ENCODE measurements at regions not wholly inside any gene's neighbourhood (a gene's known extent, or its start where the extent isn't known, plus 50 kb on each side); places are given as distances from the start of the nearest gene placed in this dataset.
A peak's percentile ranks its signal among the peaks of the same experiment; 100 is the strongest.

GRCh38 chr15:49737127-49737526 is 116.3 kb downstream of the DTWD1 start:
- no peak overlapping the region for H3K27ac ChIP-seq (ENCODE audit: low read depth in 1 of 3, low read length in 2 of 3)
- peaks cover 0 to 10% (median 4%) of the 10 kb centered on the region in 3 donors for H3K4me1 ChIP-seq (ENCODE audit: control insufficient read depth in 3 of 3, insufficient read depth in 2 of 3, low read depth in 1 of 3, low read length in 2 of 3)
- peaks cover 0 to 2% of the 10 kb centered on the region in 2 donors for H3K9me3 ChIP-seq (ENCODE audit: control insufficient read depth in 2 of 2, insufficient read depth in 1 of 2, low read depth in 1 of 2, low read length in 1 of 2)
- FAIRE-seq (peak; percentile 49), DNase-seq (no peak)
- no peaks in the 10 kb centered on the region for H3K27me3 ChIP-seq (ENCODE audit: control insufficient read depth in 3 of 3, insufficient read depth in 3 of 3, low read length in 3 of 3)
- no peaks in the 10 kb centered on the region for H3K36me3 ChIP-seq (ENCODE audit: control insufficient read depth in 3 of 3, insufficient read depth in 2 of 3, low read depth in 1 of 3, low read length in 3 of 3)
- H3K4me3 ChIP-seq (ENCODE audit: low read depth in 1 of 3, low read length in 3 of 3): no peak overlapping the region

GRCh38 chr15:49741712-49742111 is 120.9 kb downstream of the DTWD1 start:
- DNase-seq: peak in 1 of 2 donors; percentile 66
- Histone ChIP-seq H3K27me3 (ENCODE audit: control insufficient read depth in 3 of 3, insufficient read depth in 3 of 3, low read length in 3 of 3) (no peaks in the 10 kb centered on the region), H3K4me3 (ENCODE audit: low read depth in 1 of 3, low read length in 3 of 3) (no peak overlapping the region), H3K27ac (ENCODE audit: low read depth in 1 of 3, low read length in 2 of 3) (peak overlapping the region in 1 of 3 donors; percentile 67), H3K36me3 (ENCODE audit: control insufficient read depth in 3 of 3, insufficient read depth in 2 of 3, low read depth in 1 of 3, low read length in 3 of 3) (no peaks in the 10 kb centered on the region), H3K9me3 (ENCODE audit: control insufficient read depth in 2 of 2, insufficient read depth in 1 of 2, low read depth in 1 of 2, low read length in 1 of 2) (no peaks in the 10 kb centered on the region), H3K4me1 (ENCODE audit: control insufficient read depth in 3 of 3, insufficient read depth in 2 of 3, low read depth in 1 of 3, low read length in 2 of 3) (no peaks in the 10 kb centered on the region)
- FAIRE-seq: no peak

GRCh38 chr15:49742381-49742780 is 121.5 kb downstream of the DTWD1 start:
- no peaks in the 10 kb centered on the region for H3K9me3 ChIP-seq (ENCODE audit: control insufficient read depth in 2 of 2, insufficient read depth in 1 of 2, low read depth in 1 of 2, low read length in 1 of 2)
- H3K27ac ChIP-seq (ENCODE audit: low read depth in 1 of 3, low read length in 2 of 3): peak overlapping the region in 1 of 3 donors; percentile 67
- 29 to 58% (median 49%) methylated on average over 3 of the region's 3 CpGs for WGBS, 3 donors
- no peaks in the 10 kb centered on the region for H3K4me1 ChIP-seq (ENCODE audit: control insufficient read depth in 3 of 3, insufficient read depth in 2 of 3, low read depth in 1 of 3, low read length in 2 of 3)
- DNase-seq: peak in 1 of 2 donors; percentile 70
- H3K27me3 ChIP-seq (ENCODE audit: control insufficient read depth in 3 of 3, insufficient read depth in 3 of 3, low read length in 3 of 3): no peaks in the 10 kb centered on the region
- no peak overlapping the region for H3K4me3 ChIP-seq (ENCODE audit: low read depth in 1 of 3, low read length in 3 of 3)
- FAIRE-seq: no peak
- H3K36me3 ChIP-seq (ENCODE audit: control insufficient read depth in 3 of 3, insufficient read depth in 2 of 3, low read depth in 1 of 3, low read length in 3 of 3): no peaks in the 10 kb centered on the region

GRCh38 chr15:49747340-49747739 is 126.5 kb downstream of the DTWD1 start:
- Histone ChIP-seq H3K27ac (ENCODE audit: low read depth in 1 of 3, low read length in 2 of 3) (no peak overlapping the region), H3K27me3 (ENCODE audit: control insufficient read depth in 3 of 3, insufficient read depth in 3 of 3, low read length in 3 of 3) (no peaks in the 10 kb centered on the region), H3K4me3 (ENCODE audit: low read depth in 1 of 3, low read length in 3 of 3) (no peak overlapping the region), H3K36me3 (ENCODE audit: control insufficient read depth in 3 of 3, insufficient read depth in 2 of 3, low read depth in 1 of 3, low read length in 3 of 3) (no peaks in the 10 kb centered on the region), H3K9me3 (ENCODE audit: control insufficient read depth in 2 of 2, insufficient read depth in 1 of 2, low read depth in 1 of 2, low read length in 1 of 2) (no peaks in the 10 kb centered on the region), H3K4me1 (ENCODE audit: control insufficient read depth in 3 of 3, insufficient read depth in 2 of 3, low read depth in 1 of 3, low read length in 2 of 3) (no peaks in the 10 kb centered on the region)
- no peak for DNase-seq
- WGBS, 3 donors: 63 to 74% (median 68%) methylated on average over 1 of the region's 1 CpG
- no peak for FAIRE-seq

- no peaks in the 10 kb centered on the region for H3K36me3 ChIP-seq (ENCODE audit: control insufficient read depth in 3 of 3, insufficient read depth in 2 of 3, low read depth in 1 of 3, low read length in 3 of 3)
- 71 to 86% (median 84%) methylated on average over 2 of the region's 2 CpGs for WGBS, 3 donors
- no peaks in the 10 kb centered on the region for H3K9me3 ChIP-seq (ENCODE audit: control insufficient read depth in 2 of 2, insufficient read depth in 1 of 2, low read depth in 1 of 2, low read length in 1 of 2)
- H3K27me3 ChIP-seq (ENCODE audit: control insufficient read depth in 3 of 3, insufficient read depth in 3 of 3, low read length in 3 of 3): no peaks in the 10 kb centered on the region
- DNase-seq: no peak
- no peak overlapping the region for H3K4me3 ChIP-seq (ENCODE audit: low read depth in 1 of 3, low read length in 3 of 3)
- FAIRE-seq: no peak
- H3K4me1 ChIP-seq (ENCODE audit: control insufficient read depth in 3 of 3, insufficient read depth in 2 of 3, low read depth in 1 of 3, low read length in 2 of 3): no peaks in the 10 kb centered on the region
- no peak overlapping the region for H3K27ac ChIP-seq (ENCODE audit: low read depth in 1 of 3, low read length in 2 of 3)
These were observed 127.9 kb downstream of the DTWD1 start for GRCh38 chr15:49748791-49749190.

- Histone ChIP-seq H3K27me3 (ENCODE audit: control insufficient read depth in 3 of 3, insufficient read depth in 3 of 3, low read length in 3 of 3) (no peaks in the 10 kb centered on the region), H3K27ac (ENCODE audit: low read depth in 1 of 3, low read length in 2 of 3) (no peak overlapping the region), H3K36me3 (ENCODE audit: control insufficient read depth in 3 of 3, insufficient read depth in 2 of 3, low read depth in 1 of 3, low read length in 3 of 3) (no peaks in the 10 kb centered on the region), H3K4me1 (ENCODE audit: control insufficient read depth in 3 of 3, insufficient read depth in 2 of 3, low read depth in 1 of 3, low read length in 2 of 3) (no peaks in the 10 kb centered on the region), H3K4me3 (ENCODE audit: low read depth in 1 of 3, low read length in 3 of 3) (no peak overlapping the region), H3K9me3 (ENCODE audit: control insufficient read depth in 2 of 2, insufficient read depth in 1 of 2, low read depth in 1 of 2, low read length in 1 of 2) (no peaks in the 10 kb centered on the region)
- DNase-seq (no peak), FAIRE-seq (no peak)
These were observed 129.7 kb downstream of the DTWD1 start for GRCh38 chr15:49750553-49750952.

GRCh38 chr15:49751191-49751590 is 130.3 kb downstream of the DTWD1 start:
- no peak for DNase-seq
- 52 to 82% (median 65%) methylated on average over 3 of the region's 3 CpGs for WGBS, 3 donors
- Histone ChIP-seq H3K27ac (ENCODE audit: low read depth in 1 of 3, low read length in 2 of 3) (no peak overlapping the region), H3K36me3 (ENCODE audit: control insufficient read depth in 3 of 3, insufficient read depth in 2 of 3, low read depth in 1 of 3, low read length in 3 of 3) (no peaks in the 10 kb centered on the region), H3K27me3 (ENCODE audit: control insufficient read depth in 3 of 3, insufficient read depth in 3 of 3, low read length in 3 of 3) (no peaks in the 10 kb centered on the region), H3K4me1 (ENCODE audit: control insufficient read depth in 3 of 3, insufficient read depth in 2 of 3, low read depth in 1 of 3, low read length in 2 of 3) (no peaks in the 10 kb centered on the region), H3K9me3 (ENCODE audit: control insufficient read depth in 2 of 2, insufficient read depth in 1 of 2, low read depth in 1 of 2, low read length in 1 of 2) (no peaks in the 10 kb centered on the region), H3K4me3 (ENCODE audit: low read depth in 1 of 3, low read length in 3 of 3) (no peak overlapping the region)
- no peak for FAIRE-seq

GRCh38 chr15:49751751-49752150 is 130.9 kb downstream of the DTWD1 start:
- DNase-seq: no peak
- no peak overlapping the region for H3K4me3 ChIP-seq (ENCODE audit: low read depth in 1 of 3, low read length in 3 of 3)
- H3K27me3 ChIP-seq (ENCODE audit: control insufficient read depth in 3 of 3, insufficient read depth in 3 of 3, low read length in 3 of 3): no peaks in the 10 kb centered on the region
- H3K9me3 ChIP-seq (ENCODE audit: control insufficient read depth in 2 of 2, insufficient read depth in 1 of 2, low read depth in 1 of 2, low read length in 1 of 2): no peaks in the 10 kb centered on the region
- no peaks in the 10 kb centered on the region for H3K36me3 ChIP-seq (ENCODE audit: control insufficient read depth in 3 of 3, insufficient read depth in 2 of 3, low read depth in 1 of 3, low read length in 3 of 3)
- H3K4me1 ChIP-seq (ENCODE audit: control insufficient read depth in 3 of 3, insufficient read depth in 2 of 3, low read depth in 1 of 3, low read length in 2 of 3): no peaks in the 10 kb centered on the region
- FAIRE-seq: no peak
- no peak overlapping the region for H3K27ac ChIP-seq (ENCODE audit: low read depth in 1 of 3, low read length in 2 of 3)
- 75 to 88% (median 76%) methylated on average over 3 of the region's 3 CpGs for whole genome bisulfite sequencing, 3 donors

- no peaks in the 10 kb centered on the region for H3K4me1 ChIP-seq (ENCODE audit: control insufficient read depth in 3 of 3, insufficient read depth in 2 of 3, low read depth in 1 of 3, low read length in 2 of 3)
- FAIRE-seq (no peak), DNase-seq (no peak)
- no peaks in the 10 kb centered on the region for H3K27me3 ChIP-seq (ENCODE audit: control insufficient read depth in 3 of 3, insufficient read depth in 3 of 3, low read length in 3 of 3)
- H3K36me3 ChIP-seq (ENCODE audit: control insufficient read depth in 3 of 3, insufficient read depth in 2 of 3, low read depth in 1 of 3, low read length in 3 of 3): no peaks in the 10 kb centered on the region
- H3K9me3 ChIP-seq (ENCODE audit: control insufficient read depth in 2 of 2, insufficient read depth in 1 of 2, low read depth in 1 of 2, low read length in 1 of 2): no peaks in the 10 kb centered on the region
- no peak overlapping the region for H3K27ac ChIP-seq (ENCODE audit: low read depth in 1 of 3, low read length in 2 of 3)
- H3K4me3 ChIP-seq (ENCODE audit: low read depth in 1 of 3, low read length in 3 of 3): no peak overlapping the region
- WGBS, 3 donors: 74 to 79% (median 76%) methylated on average over 2 of the region's 2 CpGs
These were observed 131.7 kb downstream of the DTWD1 start for GRCh38 chr15:49752517-49752916.
